CD14-positive monocyte (primary cell): ENCODE measurements at regions not wholly inside any gene's neighbourhood (a gene's known extent, or its start where the extent isn't known, plus 50 kb on each side); places are given as distances from the start of the nearest gene placed in this dataset.

Experiments used
- DNase-seq, 3 donors: peaks; one replicate each; pipeline ENCODE4 v3.0.0-alpha.2; 2011 to 2022
- H2AFZ ChIP-seq: 2 replicates; pipeline ENCODE4 v1.6.0; 2012; ENCODE audit warnings: mild to moderate bottlenecking, low read depth, low read length, inconsistent platforms; ENCODE audit not compliant: insufficient read depth, poor library complexity, severe bottlenecking
- H3K27ac ChIP-seq, 2 donors: 1 replicate in 1 of 2; 2 replicates in 1 of 2; pipeline ENCODE4 v1.5.1; 2012 to 2013; ENCODE audit warnings: low read length in 2 of 2, control low read depth in 1 of 2, inconsistent platforms in 1 of 2, low read depth in 1 of 2, mild to moderate bottlenecking in 1 of 2
- H3K27me3 ChIP-seq, 2 donors: one replicate each; pipeline versions ENCODE4 v1.6.0 to v1.6.1; 2011 to 2013; ENCODE audit warnings: low read length in 2 of 2; ENCODE audit not compliant: control insufficient read depth in 2 of 2, insufficient read depth in 2 of 2
- H3K36me3 ChIP-seq, 2 donors: replicated peaks in 1 of 2; 1 replicate in 1 of 2; 2 replicates in 1 of 2; pipeline versions ENCODE4 v1.5.1 to v1.6.1; 2012 to 2013; ENCODE audit warnings: low read length in 2 of 2, control low read depth in 1 of 2, inconsistent platforms in 1 of 2, mild to moderate bottlenecking in 1 of 2; ENCODE audit not compliant: insufficient read depth in 2 of 2, control insufficient read depth in 1 of 2
- H3K4me1 ChIP-seq, 2 donors: 1 replicate in 1 of 2; 2 replicates in 1 of 2; pipeline versions ENCODE4 v1.5.1 to v1.6.1; 2012 to 2013; ENCODE audit warnings: low read length in 2 of 2, control low read depth in 1 of 2, inconsistent platforms in 1 of 2, mild to moderate bottlenecking in 1 of 2, moderate library complexity in 1 of 2; ENCODE audit not compliant: insufficient read depth in 2 of 2, control insufficient read depth in 1 of 2
- H3K4me2 ChIP-seq: replicated peaks from 2 replicates; pipeline ENCODE3; 2012; ENCODE audit warnings: low read length, moderate library complexity, mild to moderate bottlenecking; ENCODE audit not compliant: poor library complexity, severe bottlenecking; ENCODE audit errors: extremely low read depth
- H3K4me3 ChIP-seq, 3 experiments: fragments of 200-600 bp in 1 of 3; sonication (generic) in 1 of 3; replicated peaks in 1 of 3; 1 replicate in 2 of 3; 2 replicates in 1 of 3; pipeline ENCODE4 v1.5.1; 2011 to 2013; ENCODE audit warnings: low read length in 3 of 3, mild to moderate bottlenecking in 3 of 3, control low read depth in 2 of 3, low read depth in 2 of 3, inconsistent platforms in 1 of 3, moderate library complexity in 1 of 3
- H3K79me2 ChIP-seq: 2 replicates; pipeline ENCODE4 v1.6.0; 2012; ENCODE audit warnings: mild to moderate bottlenecking, control low read depth, inconsistent platforms, low read length, moderate library complexity; ENCODE audit not compliant: insufficient read depth
- H3K9ac ChIP-seq: 2 replicates; pipeline ENCODE4 v1.6.0; 2017; ENCODE audit warnings: low read length, mild to moderate bottlenecking; ENCODE audit not compliant: insufficient read depth, poor library complexity, severe bottlenecking
- H3K9me3 ChIP-seq, 2 donors: replicated peaks in 1 of 2; 1 replicate in 1 of 2; 2 replicates in 1 of 2; pipeline versions ENCODE4 v1.5.1 to v1.6.1; 2012 to 2013; ENCODE audit warnings: low read length in 2 of 2, control low read depth in 1 of 2; ENCODE audit not compliant: control insufficient read depth in 1 of 2, insufficient read depth in 1 of 2
- H4K20me1 ChIP-seq: 2 replicates; pipeline ENCODE4 v1.6.0; 2012; ENCODE audit warnings: mild to moderate bottlenecking, low read length, control low read depth, moderate library complexity; ENCODE audit not compliant: insufficient read depth
- H3K27ac Mint-ChIP-seq, 7 donors: one replicate each; pipeline ENCODE4 v1.8.0; 2020; ENCODE audit warnings: mild to moderate bottlenecking in 7 of 7, mixed read lengths in 7 of 7, moderate library complexity in 6 of 7, inconsistent platforms in 2 of 7
- H3K27me3 Mint-ChIP-seq, 3 donors: one replicate each; pipeline ENCODE4 v1.8.0; 2021 to 2022; ENCODE audit warnings: low read depth in 3 of 3, mild to moderate bottlenecking in 3 of 3, mixed read lengths in 3 of 3, moderate library complexity in 3 of 3, inconsistent platforms in 1 of 3
- H3K36me3 Mint-ChIP-seq, 2 donors: one replicate each; pipeline ENCODE4 v1.8.0; 2020; ENCODE audit warnings: mixed read lengths in 2 of 2, inconsistent platforms in 1 of 2, mild to moderate bottlenecking in 1 of 2
- H3K4me1 Mint-ChIP-seq: one replicate; pipeline ENCODE4 v1.8.0; 2020; ENCODE audit warnings: mild to moderate bottlenecking, mixed read lengths
- H3K4me3 Mint-ChIP-seq, 2 donors: one replicate each; pipeline ENCODE4 v1.8.0; 2020; ENCODE audit warnings: mild to moderate bottlenecking in 2 of 2, mixed read lengths in 2 of 2, moderate library complexity in 1 of 2
- H3K9me3 Mint-ChIP-seq, 7 donors: one replicate each; pipeline ENCODE4 v1.8.0; 2020 to 2022; ENCODE audit warnings: mixed read lengths in 7 of 7, mild to moderate bottlenecking in 6 of 7, moderate library complexity in 6 of 7, inconsistent platforms in 2 of 7
- WGBS: methylation state at CpG from one replicate; pipeline ENCODE4 v1.1.5; 2013; ENCODE audit warnings: missing lambda C conversion rate; ENCODE audit not compliant: insufficient coverage; 5-methylcytosine and 5-hydroxymethylcytosine counted together
- intact Hi-C, 2 donors: fragments of 100-400 bp; cut with micrococcal nuclease; formaldehyde crosslinking; loops; one replicate each; pipeline versions ENCODE4 v1.15.0 to v1.15.1; 2023
- TF ChIP-seq, protein P1 (sequence below): fragments of 200-600 bp; IDR thresholded peaks from one replicate; pipeline ENCODE4 v1.8.0; 2022; ENCODE audit warnings: antibody characterized with exemption, mild to moderate bottlenecking

DNA sequence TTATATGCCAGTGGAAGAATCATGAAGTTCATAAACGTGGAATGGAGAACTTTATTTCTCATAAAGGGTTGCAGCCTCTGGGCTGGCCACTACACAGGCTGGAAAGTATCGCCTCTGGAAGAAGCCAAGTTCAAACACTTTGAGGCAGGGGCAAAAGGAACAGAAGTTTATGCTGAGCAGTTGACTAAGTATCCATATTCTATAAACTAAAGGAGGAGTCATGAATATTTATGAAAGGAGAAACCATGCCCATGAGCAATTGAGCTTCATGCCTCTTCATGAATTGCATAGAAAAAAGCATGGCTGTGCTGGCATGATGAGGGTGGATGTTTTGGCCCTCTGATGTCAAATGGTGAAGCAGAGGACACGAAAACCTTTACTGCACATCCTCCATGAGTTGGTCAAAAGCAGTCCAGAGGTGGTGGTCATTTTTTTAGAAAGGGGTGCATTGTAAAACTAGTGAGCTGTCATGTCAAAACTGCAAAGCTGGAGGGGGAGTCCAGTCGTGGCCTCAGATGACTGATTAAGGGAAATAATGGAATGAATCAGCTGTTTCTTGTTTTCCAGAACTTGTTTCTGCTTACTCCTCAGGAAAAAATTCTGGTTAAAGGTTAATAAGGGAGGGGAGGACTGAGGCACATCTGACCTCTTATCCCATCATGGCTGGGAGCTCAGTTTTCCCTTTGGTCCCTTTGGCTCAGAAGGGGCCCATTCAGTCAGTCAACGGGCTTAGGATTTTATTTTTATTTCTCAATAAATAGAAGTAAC lies 276.7 kb downstream of the CHL1 start:
- no peaks in the 10 kb centered on the region for H3K36me3 ChIP-seq
- DNase-seq: no peak
- H3K4me1 ChIP-seq: no peaks in the 10 kb centered on the region
- no peaks in the 10 kb centered on the region for H3K36me3 Mint-ChIP-seq
- H3K4me3 Mint-ChIP-seq: no peak overlapping the region
- 60% methylated on average over 3 of the region's 5 CpGs for WGBS
- peaks cover 0 to 3% (median 2%) of the 10 kb centered on the region in 3 donors for H3K27me3 Mint-ChIP-seq
- H3K9ac ChIP-seq: no peak overlapping the region
- H3K4me2 ChIP-seq: no peak overlapping the region
- intact Hi-C loops: no loop called here
- no peak overlapping the region for H3K4me3 ChIP-seq
- no peaks in the 10 kb centered on the region for H3K27me3 ChIP-seq
- no peak overlapping the region for H3K27ac ChIP-seq
- H3K9me3 ChIP-seq: peaks cover 4 to 19% of the 10 kb centered on the region in 2 donors
- H3K4me1 Mint-ChIP-seq: no peaks in the 10 kb centered on the region
- H3K79me2 ChIP-seq: no peaks in the 10 kb centered on the region
- no peaks in the 10 kb centered on the region for H4K20me1 ChIP-seq
- no peak overlapping the region for H2AFZ ChIP-seq
- TF ChIP-seq, protein P1, sequence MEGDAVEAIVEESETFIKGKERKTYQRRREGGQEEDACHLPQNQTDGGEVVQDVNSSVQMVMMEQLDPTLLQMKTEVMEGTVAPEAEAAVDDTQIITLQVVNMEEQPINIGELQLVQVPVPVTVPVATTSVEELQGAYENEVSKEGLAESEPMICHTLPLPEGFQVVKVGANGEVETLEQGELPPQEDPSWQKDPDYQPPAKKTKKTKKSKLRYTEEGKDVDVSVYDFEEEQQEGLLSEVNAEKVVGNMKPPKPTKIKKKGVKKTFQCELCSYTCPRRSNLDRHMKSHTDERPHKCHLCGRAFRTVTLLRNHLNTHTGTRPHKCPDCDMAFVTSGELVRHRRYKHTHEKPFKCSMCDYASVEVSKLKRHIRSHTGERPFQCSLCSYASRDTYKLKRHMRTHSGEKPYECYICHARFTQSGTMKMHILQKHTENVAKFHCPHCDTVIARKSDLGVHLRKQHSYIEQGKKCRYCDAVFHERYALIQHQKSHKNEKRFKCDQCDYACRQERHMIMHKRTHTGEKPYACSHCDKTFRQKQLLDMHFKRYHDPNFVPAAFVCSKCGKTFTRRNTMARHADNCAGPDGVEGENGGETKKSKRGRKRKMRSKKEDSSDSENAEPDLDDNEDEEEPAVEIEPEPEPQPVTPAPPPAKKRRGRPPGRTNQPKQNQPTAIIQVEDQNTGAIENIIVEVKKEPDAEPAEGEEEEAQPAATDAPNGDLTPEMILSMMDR: no peak
- H3K9me3 Mint-ChIP-seq: peaks cover 6 to 18% (median 7%) of the 10 kb centered on the region in 7 donors
- H3K27ac Mint-ChIP-seq: no peak overlapping the region

DNA sequence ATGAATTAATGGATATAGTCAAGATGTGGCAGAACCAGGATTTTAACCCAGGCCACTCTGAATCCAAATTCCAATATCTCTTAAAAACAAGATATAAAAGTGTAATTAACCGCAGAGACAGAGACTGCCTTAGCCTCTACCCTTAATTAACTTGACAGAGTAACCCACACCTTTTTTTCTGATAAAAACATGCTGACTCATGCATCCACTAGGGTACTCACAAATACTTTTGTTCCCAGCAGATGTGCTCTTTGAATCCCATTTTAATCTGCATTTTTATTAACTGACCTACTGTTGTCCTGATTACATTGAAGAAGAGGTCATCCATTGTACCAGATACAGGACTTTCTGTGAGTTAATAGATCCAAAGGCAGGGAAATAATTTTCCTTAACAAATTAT lies 278.3 kb downstream of the CHL1 start:
- Mint-ChIP-seq H3K4me3 (no peak overlapping the region), H3K27ac (no peak overlapping the region), H3K9me3 (peaks cover 6 to 18% (median 8%) of the 10 kb centered on the region in 7 donors), H3K4me1 (no peaks in the 10 kb centered on the region), H3K36me3 (no peaks in the 10 kb centered on the region), H3K27me3 (peaks cover 0 to 3% (median 0%) of the 10 kb centered on the region in 3 donors)
- no peaks in the 10 kb centered on the region for H3K79me2 ChIP-seq
- intact Hi-C loops: no loop called here
- no peaks in the 10 kb centered on the region for H3K27me3 ChIP-seq
- H3K4me1 ChIP-seq: no peaks in the 10 kb centered on the region
- no peak for DNase-seq
- 71% methylated on average over 1 of the region's 1 CpG for WGBS
- H4K20me1 ChIP-seq: no peaks in the 10 kb centered on the region
- H3K9me3 ChIP-seq: peaks cover 4 to 19% of the 10 kb centered on the region in 2 donors
- H3K9ac ChIP-seq: no peak overlapping the region
- TF ChIP-seq, protein P1: no peak
- H3K4me3 ChIP-seq: no peak overlapping the region
- H3K4me2 ChIP-seq: no peak overlapping the region
- no peak overlapping the region for H2AFZ ChIP-seq
- no peak overlapping the region for H3K27ac ChIP-seq
- no peaks in the 10 kb centered on the region for H3K36me3 ChIP-seq
